Activated CD4-positive, alpha-beta memory T cell treated with anti-CD3 and anti-CD28 coated beads, Interleukin-2, amount 10 ng/mL, durations not matched to agents 7 days and 5 days (primary cell): ENCODE measurements at regions not wholly inside any gene's neighbourhood (a gene's known extent, or its start where the extent isn't known, plus 50 kb on each side); places are given as distances from the start of the nearest gene placed in this dataset.

Experiments used
- CTCF ChIA-PET: fragments of 350-600 bp; sonication (Branson Sonifier 250); formaldehyde crosslinking; loops from one replicate; lab custom pipeline; 2021; ENCODE audit warnings: antibody characterized with exemption, inconsistent platforms; lab: Charles Lee
- POLR2A ChIA-PET: fragments of 350-600 bp; sonication (Branson Sonifier 250); formaldehyde crosslinking; loops from one replicate; lab custom pipeline; 2021; ENCODE audit warnings: antibody characterized with exemption; lab: Charles Lee
- DNase-seq: peaks from one replicate; pipeline ENCODE4 v3.0.0-alpha.2; 2020
- H3K27ac Mint-ChIP-seq: one replicate; pipeline ENCODE4 v1.8.0; 2021; ENCODE audit warnings: mild to moderate bottlenecking, mixed read lengths
- H3K27me3 Mint-ChIP-seq: one replicate; pipeline ENCODE4 v1.8.0; 2021; ENCODE audit warnings: mixed read lengths
- H3K36me3 Mint-ChIP-seq: one replicate; pipeline ENCODE4 v1.8.0; 2021; ENCODE audit warnings: low read depth, mixed read lengths
- H3K4me1 Mint-ChIP-seq: one replicate; pipeline ENCODE4 v1.8.0; 2021; ENCODE audit warnings: mixed read lengths
- H3K4me3 Mint-ChIP-seq: one replicate; pipeline ENCODE4 v1.8.0; 2021; ENCODE audit warnings: mild to moderate bottlenecking, mixed read lengths
- H3K9me3 Mint-ChIP-seq: one replicate; pipeline ENCODE4 v1.8.0; 2021; ENCODE audit warnings: mixed read lengths

GRCh38 chr10:20644421-20644820 is 252.7 kb downstream of the NEBL start:
- Mint-ChIP-seq H3K27me3 (no peaks in the 10 kb centered on the region), H3K4me3 (no peak overlapping the region), H3K27ac (no peak overlapping the region), H3K9me3 (peaks cover 5% of the 10 kb centered on the region), H3K4me1 (no peaks in the 10 kb centered on the region), H3K36me3 (no peaks in the 10 kb centered on the region)
- no peak for DNase-seq
- ChIA-PET POLR2A (no interaction called here), CTCF (no interaction called here)

DNA sequence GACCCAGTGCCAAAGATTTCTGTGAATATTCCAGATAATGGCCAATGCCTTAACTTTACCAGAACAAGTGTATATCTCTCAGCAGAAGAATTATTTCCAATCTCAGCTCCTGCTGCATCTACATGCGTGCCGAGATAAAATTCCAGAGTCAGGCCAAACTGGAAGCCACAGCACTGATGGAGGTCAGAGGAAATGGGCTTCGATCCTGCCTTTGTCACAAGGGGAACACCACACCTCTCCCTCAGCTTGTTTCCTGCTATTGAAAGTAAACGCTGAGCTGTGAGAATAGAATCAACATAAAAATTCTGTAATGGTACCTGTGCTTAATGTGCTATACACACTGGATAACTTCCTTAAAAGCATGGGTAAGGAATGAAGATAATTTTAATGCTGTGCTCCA is 255.5 kb downstream of the NEBL start:
- Mint-ChIP-seq H3K9me3 (peaks cover 8% of the 10 kb centered on the region), H3K27me3 (no peaks in the 10 kb centered on the region), H3K36me3 (no peaks in the 10 kb centered on the region), H3K4me1 (no peaks in the 10 kb centered on the region), H3K27ac (no peak overlapping the region), H3K4me3 (no peak overlapping the region)
- POLR2A ChIA-PET = no interaction called here
- CTCF ChIA-PET = no interaction called here
- DNase-seq = no peak

GRCh38 chr10:20635570-20635969 is 261.5 kb downstream of the NEBL start:
- H3K36me3 Mint-ChIP-seq = no peaks in the 10 kb centered on the region
- no peaks in the 10 kb centered on the region for H3K4me1 Mint-ChIP-seq
- H3K4me3 Mint-ChIP-seq = no peak overlapping the region
- no peak overlapping the region for H3K27ac Mint-ChIP-seq
- DNase-seq = no peak
- no peaks in the 10 kb centered on the region for H3K27me3 Mint-ChIP-seq
- CTCF ChIA-PET = no interaction called here
- POLR2A ChIA-PET = no interaction called here
- H3K9me3 Mint-ChIP-seq = peaks cover 9% of the 10 kb centered on the region

- no peaks in the 10 kb centered on the region for H3K27me3 Mint-ChIP-seq
Measured at GRCh38 chr10:20634839-20635238, 262.3 kb downstream of the NEBL start.

DNA sequence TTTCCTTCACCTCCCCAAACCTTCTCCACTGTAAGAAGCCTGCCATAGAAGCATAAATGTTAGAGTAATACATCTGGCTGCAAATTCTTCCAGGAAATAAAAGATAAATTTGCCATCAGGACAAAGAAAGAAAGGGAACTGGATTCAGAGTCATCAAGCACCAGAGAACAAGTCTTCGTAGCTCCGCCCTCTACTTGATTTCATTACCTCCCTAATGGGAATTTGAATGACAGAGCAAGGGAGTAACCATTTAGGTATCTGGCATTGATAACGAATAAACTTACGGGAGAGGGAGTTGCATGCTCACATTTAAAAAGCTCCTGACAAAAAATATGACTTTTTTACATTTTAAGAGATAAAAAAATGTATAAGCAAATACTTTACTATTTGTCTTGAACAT is 263.4 kb downstream of the NEBL start:
- CTCF ChIA-PET = no interaction called here

More at GRCh38 chr10:20634839-20635238, 262.3 kb downstream of the NEBL start:
- H3K36me3 Mint-ChIP-seq = no peaks in the 10 kb centered on the region
- H3K4me3 Mint-ChIP-seq = no peak overlapping the region
- peaks cover 9% of the 10 kb centered on the region for H3K9me3 Mint-ChIP-seq
- DNase-seq = no peak
- ChIA-PET CTCF (no interaction called here), POLR2A (no interaction called here)
- H3K4me1 Mint-ChIP-seq = no peaks in the 10 kb centered on the region
- no peak overlapping the region for H3K27ac Mint-ChIP-seq

GRCh38 chr10:20632696-20633095 is 264.4 kb downstream of the NEBL start:
- Mint-ChIP-seq H3K36me3 (no peaks in the 10 kb centered on the region), H3K9me3 (peaks cover 6% of the 10 kb centered on the region), H3K27ac (no peak overlapping the region), H3K4me3 (no peak overlapping the region), H3K4me1 (no peaks in the 10 kb centered on the region), H3K27me3 (no peaks in the 10 kb centered on the region)
- DNase-seq = no peak
- POLR2A ChIA-PET = no interaction called here
- CTCF ChIA-PET = no interaction called here

More for the DNA sequence above, 263.4 kb downstream of the NEBL start:
- DNase-seq = no peak
- Mint-ChIP-seq H3K4me1 (no peaks in the 10 kb centered on the region), H3K36me3 (no peaks in the 10 kb centered on the region), H3K27ac (no peak overlapping the region), H3K9me3 (peaks cover 9% of the 10 kb centered on the region), H3K4me3 (no peak overlapping the region), H3K27me3 (no peaks in the 10 kb centered on the region)
- POLR2A ChIA-PET = no interaction called here

DNA sequence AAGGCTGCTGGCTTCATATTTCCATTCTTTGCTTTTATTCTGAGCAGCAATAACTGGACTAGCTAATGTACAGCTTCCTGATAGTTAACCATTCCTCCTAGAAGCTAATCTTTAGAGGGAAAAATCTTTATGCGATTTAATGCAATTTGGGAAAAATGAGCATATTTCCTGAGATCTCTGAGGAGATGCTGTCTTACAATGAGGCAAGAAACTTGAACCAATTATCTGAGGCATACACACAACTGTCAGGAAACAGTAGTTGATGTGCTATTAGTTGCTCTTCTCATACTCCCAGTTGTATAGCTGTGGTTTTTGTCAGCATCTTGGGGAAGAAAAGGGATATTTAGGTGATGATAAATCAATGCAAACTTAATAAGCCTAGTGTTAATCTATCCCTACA is 265.9 kb downstream of the NEBL start:
- DNase-seq = no peak
- no peaks in the 10 kb centered on the region for H3K27me3 Mint-ChIP-seq
- no peaks in the 10 kb centered on the region for H3K4me1 Mint-ChIP-seq
- H3K27ac Mint-ChIP-seq = no peak overlapping the region
- no peak overlapping the region for H3K4me3 Mint-ChIP-seq
- peaks cover 3% of the 10 kb centered on the region for H3K9me3 Mint-ChIP-seq
- CTCF ChIA-PET = no interaction called here
- H3K36me3 Mint-ChIP-seq = no peaks in the 10 kb centered on the region
- POLR2A ChIA-PET = no interaction called here

- no peak overlapping the region for H3K27ac Mint-ChIP-seq
- H3K9me3 Mint-ChIP-seq = peaks cover 3% of the 10 kb centered on the region
- no peaks in the 10 kb centered on the region for H3K36me3 Mint-ChIP-seq
- no peaks in the 10 kb centered on the region for H3K4me1 Mint-ChIP-seq
- DNase-seq = no peak
- H3K4me3 Mint-ChIP-seq = no peak overlapping the region
- ChIA-PET CTCF (no interaction called here), POLR2A (no interaction called here)
- no peaks in the 10 kb centered on the region for H3K27me3 Mint-ChIP-seq
Measured at GRCh38 chr10:20630092-20630643, 266.9 kb downstream of the NEBL start.

DNA sequence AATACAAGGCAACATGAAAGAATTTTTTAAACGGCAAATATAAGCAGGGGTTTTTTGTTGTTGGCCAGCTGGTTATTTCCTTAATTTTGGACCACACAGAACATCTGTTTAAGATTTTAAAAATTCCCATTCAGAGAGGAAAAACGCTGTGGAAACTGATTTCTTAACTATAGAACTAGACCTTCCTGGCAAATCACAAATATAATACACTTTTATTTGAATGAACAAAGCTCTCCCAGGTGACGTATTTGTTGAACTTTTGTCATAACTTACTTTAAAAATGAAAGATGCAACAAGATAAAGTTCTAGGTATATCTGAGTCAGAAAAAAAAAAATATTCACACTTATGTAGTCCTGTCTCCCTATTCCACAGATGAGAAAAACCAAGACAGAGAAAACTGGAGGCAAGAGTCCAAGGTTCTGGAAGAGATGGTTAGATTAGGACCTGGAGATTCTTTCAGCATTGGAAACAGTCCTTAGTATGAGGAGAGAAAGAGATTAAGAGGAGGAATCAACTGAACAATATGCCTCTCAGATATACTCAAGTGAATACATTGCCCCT is 269.1 kb downstream of the NEBL start:
- H3K4me3 Mint-ChIP-seq = no peak overlapping the region
- H3K36me3 Mint-ChIP-seq = no peaks in the 10 kb centered on the region
- POLR2A ChIA-PET = no interaction called here
- H3K27me3 Mint-ChIP-seq = no peaks in the 10 kb centered on the region
- no peaks in the 10 kb centered on the region for H3K4me1 Mint-ChIP-seq
- H3K27ac Mint-ChIP-seq = no peak overlapping the region
- CTCF ChIA-PET = no interaction called here
- no peak for DNase-seq
- H3K9me3 Mint-ChIP-seq = no peaks in the 10 kb centered on the region

- no peaks in the 10 kb centered on the region for H3K4me1 Mint-ChIP-seq
- no peaks in the 10 kb centered on the region for H3K36me3 Mint-ChIP-seq
- no peak overlapping the region for H3K27ac Mint-ChIP-seq
- CTCF ChIA-PET = no interaction called here
- DNase-seq = no peak
- H3K4me3 Mint-ChIP-seq = no peak overlapping the region
- H3K9me3 Mint-ChIP-seq = no peaks in the 10 kb centered on the region
- POLR2A ChIA-PET = no interaction called here
- no peaks in the 10 kb centered on the region for H3K27me3 Mint-ChIP-seq
Measured at GRCh38 chr10:20627087-20627486, 270.0 kb downstream of the NEBL start.

- Mint-ChIP-seq H3K36me3 (no peaks in the 10 kb centered on the region), H3K9me3 (no peaks in the 10 kb centered on the region), H3K4me1 (no peaks in the 10 kb centered on the region), H3K4me3 (no peak overlapping the region), H3K27me3 (no peaks in the 10 kb centered on the region), H3K27ac (no peak overlapping the region)
- ChIA-PET POLR2A (no interaction called here), CTCF (no interaction called here)
- no peak for DNase-seq
Measured at GRCh38 chr10:20625868-20626267, 271.2 kb downstream of the NEBL start.

- no peak overlapping the region for H3K27ac Mint-ChIP-seq
- no peak for DNase-seq
- no peaks in the 10 kb centered on the region for H3K4me1 Mint-ChIP-seq
- no peaks in the 10 kb centered on the region for H3K27me3 Mint-ChIP-seq
- POLR2A ChIA-PET = no interaction called here
- H3K4me3 Mint-ChIP-seq = no peak overlapping the region
- H3K36me3 Mint-ChIP-seq = no peaks in the 10 kb centered on the region
- H3K9me3 Mint-ChIP-seq = no peaks in the 10 kb centered on the region
- CTCF ChIA-PET = no interaction called here
Measured at GRCh38 chr10:20624642-20625041, 272.5 kb downstream of the NEBL start.

GRCh38 chr10:20623546-20623945 is 273.6 kb downstream of the NEBL start:
- CTCF ChIA-PET = no interaction called here

GRCh38 chr10:20622531-20623211 is 274.4 kb downstream of the NEBL start:
- ChIA-PET POLR2A (no interaction called here), CTCF (no interaction called here)
- no peaks in the 10 kb centered on the region for H3K4me1 Mint-ChIP-seq
- no peaks in the 10 kb centered on the region for H3K36me3 Mint-ChIP-seq
- no peak overlapping the region for H3K4me3 Mint-ChIP-seq
- H3K9me3 Mint-ChIP-seq = no peaks in the 10 kb centered on the region
- no peak for DNase-seq
- no peaks in the 10 kb centered on the region for H3K27me3 Mint-ChIP-seq
- no peak overlapping the region for H3K27ac Mint-ChIP-seq

More at GRCh38 chr10:20623546-20623945, 273.6 kb downstream of the NEBL start:
- Mint-ChIP-seq H3K36me3 (no peaks in the 10 kb centered on the region), H3K4me3 (no peak overlapping the region), H3K4me1 (no peaks in the 10 kb centered on the region), H3K27me3 (no peaks in the 10 kb centered on the region), H3K27ac (no peak overlapping the region), H3K9me3 (no peaks in the 10 kb centered on the region)
- DNase-seq = no peak
- POLR2A ChIA-PET = no interaction called here
